HG03139 (cell line): ENCODE measurements at regions not wholly inside any gene's neighbourhood (a gene's known extent, or its start where the extent isn't known, plus 50 kb on each side); places are given as distances from the start of the nearest gene placed in this dataset.
"Not testable (repeated sequence)": the region's sequence is repeated elsewhere in the genome, so short reads cannot be mapped to it uniquely, and the experiment has no call there.

Experiments used
- ATAC-seq: cut with Tn5 transposase; IDR thresholded peaks from one replicate; pipeline ENCODE4 v1.9.1; 2021; ENCODE audit not compliant: unreplicated experiment

DNA sequence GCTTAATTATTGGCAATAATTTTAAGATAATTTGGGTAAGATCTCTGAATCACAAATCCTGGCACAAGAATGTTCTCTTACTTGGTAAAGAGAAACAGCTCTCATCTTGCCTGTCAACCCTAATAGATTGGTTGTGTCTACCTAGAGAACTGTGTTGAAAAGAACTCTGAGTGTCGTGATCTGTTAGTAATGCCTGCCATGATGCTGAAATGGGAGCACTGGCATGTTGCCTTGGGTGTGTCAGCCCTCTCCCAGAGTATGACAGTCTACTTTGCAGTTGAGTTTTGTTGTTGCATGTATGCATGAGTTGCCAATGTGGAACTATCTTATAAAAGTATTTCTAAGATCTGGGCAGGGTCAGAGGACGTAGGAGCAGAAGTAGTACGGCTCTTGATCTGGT is 221.4 kb downstream of the MAF start:
- no peak for ATAC-seq

DNA sequence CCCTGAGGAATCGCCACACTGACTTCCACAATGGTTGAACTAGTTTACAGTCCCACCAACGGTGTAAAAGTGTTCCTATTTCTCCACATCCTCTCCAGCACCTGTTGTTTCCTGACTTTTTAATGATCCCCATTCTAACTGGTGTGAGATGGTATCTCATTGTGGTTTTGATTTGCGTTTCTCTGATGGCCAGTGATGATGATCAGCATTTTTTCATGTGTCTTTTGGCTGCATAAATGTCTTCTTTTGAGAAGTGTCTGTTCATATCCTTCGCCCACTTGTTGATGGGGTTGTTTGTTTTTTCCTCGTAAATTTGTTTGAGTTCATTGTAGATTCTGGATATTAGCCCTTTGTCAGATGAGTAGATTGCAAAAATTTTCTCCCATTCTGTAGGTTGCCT is 223.5 kb downstream of the MAF start:
- not testable (repeated sequence) for ATAC-seq

DNA sequence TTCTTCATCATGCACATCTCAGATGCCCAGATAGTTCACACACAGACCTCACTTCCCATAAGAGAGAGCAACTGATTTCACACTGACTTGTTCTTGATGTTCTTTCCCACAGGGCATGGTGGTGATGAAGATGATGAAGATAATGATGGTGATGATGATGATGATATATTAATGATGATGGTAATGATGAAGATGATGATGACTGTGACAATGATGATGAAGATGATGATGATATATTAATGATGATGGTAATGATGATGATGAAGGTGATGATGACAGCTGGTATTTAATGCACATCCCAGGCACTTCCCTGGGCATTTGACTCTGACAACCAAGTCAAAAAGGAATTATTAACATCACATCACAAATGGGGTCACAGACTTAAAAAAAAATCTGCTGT is 225.2 kb downstream of the MAF start:
- ATAC-seq = no peak

DNA sequence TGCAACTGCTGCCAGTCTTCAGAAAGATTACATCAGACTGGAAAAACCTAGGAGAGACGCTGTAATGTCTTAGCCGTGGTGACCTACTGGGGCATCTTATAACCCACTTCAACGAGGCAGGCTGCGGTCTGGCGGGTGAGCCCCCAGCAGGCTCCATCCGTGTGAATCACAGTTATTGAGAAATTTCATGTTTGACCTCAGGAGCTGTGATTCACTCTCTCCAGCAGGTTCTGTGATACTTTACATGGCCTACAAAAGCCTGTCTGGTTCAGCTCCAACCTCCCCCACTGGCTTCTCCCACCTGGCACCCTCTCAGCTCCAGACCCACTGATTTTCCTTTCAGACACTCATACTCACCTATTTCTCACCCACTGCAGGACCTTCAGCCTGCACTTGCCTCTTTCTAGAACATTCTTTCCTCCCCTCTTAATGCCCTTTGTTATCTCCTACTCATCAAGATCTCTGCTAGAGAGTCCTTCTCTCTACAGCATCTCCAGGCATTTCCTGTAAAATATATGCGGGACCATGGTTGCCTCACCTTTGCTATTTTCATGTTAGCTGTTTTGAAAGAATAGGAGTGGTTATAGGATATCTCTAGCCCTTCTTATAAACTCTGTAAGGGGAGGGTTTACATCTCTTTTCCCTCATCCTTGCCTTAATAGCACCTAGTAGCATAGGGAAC is 227.9 kb downstream of the MAF start:
- no peak for ATAC-seq

DNA sequence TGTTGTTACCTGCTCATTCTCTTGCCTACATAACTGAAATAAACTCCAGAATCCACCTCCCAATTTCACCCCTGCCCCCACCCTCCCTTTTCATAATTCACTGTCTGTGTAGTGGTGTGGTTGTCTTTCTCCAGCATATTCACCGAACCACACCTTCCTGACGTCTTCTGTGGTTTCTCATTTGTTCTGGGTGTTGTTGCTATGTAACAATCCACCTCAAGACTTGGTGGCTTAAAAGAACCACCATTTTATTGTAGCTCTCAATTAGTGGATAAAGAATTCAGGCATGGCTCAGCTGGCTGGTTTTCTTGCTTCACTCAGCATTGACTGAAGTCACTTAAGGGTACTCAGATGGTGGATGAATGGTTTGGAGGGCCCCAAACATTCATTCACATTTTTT is 229.8 kb downstream of the MAF start:
- no peak for ATAC-seq

DNA sequence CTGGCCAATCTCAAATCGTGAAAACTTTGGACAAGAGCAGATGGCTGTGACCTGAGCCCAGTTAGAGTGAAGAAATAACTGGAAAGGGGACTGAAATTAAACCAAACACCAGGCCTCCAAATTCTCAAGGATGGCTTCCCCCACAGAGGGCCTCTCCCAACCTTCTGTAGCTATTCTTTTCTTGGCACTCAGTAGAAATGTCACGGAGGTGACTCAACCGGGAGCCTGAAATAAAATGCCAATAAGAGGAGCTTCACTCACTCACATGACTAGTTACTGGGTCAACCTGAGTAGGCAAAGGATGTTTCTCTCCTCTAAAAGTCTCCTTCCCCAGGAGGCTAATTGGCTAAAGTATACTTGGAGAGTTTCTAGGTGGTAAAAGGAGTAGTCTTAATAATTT is 230.7 kb downstream of the MAF start:
- no peak for ATAC-seq

DNA sequence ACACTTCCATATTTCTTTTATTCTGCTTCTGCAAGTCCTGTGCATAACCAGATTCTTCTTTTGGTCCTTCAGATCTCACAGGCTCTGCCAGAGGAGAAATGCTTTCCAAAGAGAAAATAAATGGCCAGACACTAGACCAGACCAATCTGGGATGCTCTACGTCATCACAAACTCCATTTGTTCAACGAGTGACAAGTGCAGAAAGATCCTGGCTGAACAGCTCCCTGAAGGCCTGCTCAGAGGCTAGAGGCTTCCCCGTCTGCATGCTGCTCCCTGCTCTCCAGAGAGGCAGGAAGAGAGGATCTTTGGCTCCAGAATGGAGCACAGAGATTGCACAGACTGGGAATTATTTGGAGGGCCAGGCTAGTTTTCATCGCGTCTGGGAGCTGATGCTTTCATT is 232.7 kb downstream of the MAF start:
- no peak for ATAC-seq

DNA sequence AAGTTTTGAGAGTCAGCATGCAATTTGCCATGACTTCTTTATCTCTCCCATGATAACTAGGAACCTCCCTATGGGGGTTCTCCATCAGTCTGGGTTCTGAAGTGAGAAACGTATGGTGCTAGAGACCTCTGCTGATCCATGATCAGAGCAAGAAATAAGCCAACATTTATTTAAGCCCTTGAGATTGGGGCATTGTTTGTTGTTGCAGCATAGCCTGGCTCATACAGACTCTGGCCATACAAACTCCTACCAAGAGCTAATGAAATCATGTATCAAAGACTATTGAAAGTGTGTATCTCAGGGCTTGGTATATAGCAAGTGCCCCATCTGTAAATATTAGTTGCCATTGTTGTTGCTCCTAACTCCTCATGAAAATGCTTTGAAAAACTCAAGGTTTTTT is 233.9 kb downstream of the MAF start:
- no peak for ATAC-seq

DNA sequence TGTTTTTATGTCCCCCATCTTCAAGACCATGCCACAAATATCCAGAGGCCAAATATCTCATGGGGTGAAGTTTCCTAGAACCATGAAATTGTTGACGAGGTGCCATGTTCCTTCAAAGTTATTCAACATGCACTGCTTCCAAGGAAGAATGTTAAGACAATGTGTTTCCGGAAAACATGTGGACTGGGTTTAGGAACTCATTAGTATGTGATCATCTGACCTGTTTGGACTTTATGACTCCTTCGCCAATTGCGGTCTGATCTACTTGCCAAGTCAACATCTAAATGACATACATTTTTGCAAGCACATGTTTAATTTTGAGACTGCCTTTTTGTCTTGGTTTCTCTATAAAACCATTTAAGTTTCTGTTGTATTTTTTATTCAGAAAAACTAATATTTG is 234.8 kb downstream of the MAF start:
- ATAC-seq = no peak

DNA sequence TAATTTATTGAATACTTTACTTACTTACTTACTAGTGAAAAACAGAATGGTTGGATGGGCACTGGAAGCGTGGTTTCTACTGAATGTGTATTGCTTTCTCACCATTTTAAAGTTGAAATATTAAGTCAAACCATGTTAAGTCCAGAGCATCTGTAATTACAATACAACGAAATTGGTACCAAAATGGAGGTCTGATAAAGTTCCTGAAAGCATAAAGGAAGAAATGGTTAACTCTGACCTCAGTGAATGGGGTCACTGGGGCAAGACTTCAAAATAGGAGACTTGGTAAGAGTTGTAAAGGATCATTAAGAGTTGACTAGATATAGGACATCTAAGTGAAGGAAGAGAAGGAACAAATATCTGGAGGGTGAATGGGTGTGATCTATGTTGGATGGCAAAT is 237.1 kb downstream of the MAF start:
- ATAC-seq = no peak

DNA sequence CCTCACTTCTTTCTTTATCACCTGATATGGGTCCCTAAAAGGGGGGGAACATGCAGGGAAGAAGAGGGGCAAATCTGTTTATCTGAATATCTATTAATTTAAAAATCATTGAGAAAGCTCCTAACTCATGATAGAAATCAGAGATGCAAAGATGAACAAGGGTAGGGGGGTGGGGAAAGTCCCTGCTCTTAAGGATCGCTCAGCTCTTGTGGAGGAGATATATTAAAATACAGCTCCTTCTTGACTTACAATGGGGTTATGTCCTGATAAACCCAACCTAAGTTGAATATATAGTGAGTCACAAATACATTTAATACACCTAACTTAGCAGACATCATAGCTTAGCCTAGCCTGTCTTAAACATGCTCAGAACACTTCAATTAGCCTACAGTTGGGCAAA is 237.5 kb downstream of the MAF start:
- ATAC-seq = no peak

DNA sequence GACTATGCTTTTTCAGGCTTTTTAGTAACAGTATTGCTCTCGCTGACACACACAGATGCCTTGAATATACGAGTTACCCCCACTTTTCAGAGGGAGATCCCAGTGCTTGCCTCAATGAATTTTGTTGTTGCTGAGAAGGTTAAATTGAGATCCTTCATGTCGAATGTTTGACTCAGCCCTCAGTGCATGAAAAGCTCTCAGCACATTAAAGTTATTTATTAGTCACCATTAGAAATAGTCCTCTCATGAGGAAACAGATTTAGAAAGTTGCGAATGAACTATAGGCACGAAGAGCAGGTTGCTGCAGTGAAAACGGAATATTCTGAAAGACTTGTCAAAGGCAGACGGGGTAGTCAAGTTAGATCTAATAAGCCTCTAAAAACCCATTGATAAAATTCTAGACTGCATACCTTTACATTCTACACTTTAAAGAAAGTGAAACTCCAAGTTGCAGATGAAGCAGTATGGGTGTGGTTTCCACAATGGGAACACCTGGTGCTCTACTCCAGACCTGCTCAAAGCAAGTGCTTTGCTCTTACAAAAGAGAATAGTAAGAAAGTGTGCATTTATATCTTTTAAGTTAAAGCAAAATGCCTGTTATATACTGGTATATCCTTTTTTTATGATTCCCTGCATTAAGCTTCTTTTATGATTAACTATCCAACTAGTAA is 238.1 kb downstream of the MAF start:
- no peak for ATAC-seq

DNA sequence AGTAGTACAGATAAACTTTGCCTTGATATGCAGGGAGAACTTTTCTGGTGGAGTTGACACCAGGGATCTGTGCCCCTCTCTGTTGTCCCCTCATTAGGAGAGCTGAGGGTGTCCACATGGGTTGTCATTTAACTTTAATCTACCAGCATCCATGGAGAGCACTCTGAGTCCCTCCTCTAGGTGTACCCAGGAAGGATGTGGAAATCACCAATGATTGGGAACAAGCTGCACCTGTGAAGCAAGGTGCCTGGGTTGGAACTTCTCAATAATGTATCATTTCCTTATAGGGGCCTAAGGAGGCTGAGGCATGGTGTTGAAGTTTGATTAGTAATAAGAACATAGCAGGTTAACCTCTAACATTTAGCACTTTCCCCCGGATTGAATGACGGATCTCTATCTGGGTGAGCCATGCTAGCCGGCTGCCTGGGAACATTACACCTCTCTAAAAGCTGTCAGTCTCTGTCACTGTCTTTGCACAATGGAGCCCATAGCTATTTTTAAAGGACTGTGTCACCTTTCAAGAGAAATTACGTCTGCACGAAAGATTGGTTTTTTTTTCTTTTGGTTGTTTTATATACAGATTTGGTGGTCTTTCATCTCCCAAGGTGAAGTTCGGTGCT is 239.3 kb downstream of the MAF start:
- ATAC-seq = no peak

DNA sequence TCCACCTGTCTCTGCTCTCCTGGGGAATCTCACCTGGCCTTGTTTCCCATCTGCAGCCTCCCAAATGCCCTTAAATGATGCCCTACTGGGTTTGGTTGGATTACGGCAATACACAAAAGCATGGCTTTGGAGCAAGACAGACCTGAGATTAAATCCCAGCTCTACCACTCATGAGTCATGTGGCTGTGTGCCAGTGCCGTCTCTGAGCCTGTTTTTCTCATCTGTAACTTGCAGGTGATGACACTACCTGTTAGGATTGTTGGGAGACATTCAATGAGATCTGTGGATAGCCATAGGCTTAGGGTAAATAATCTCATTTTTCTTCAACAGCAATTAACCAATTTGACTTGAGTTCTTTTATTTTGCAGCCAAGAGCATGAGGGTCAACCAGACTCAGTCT is 240.3 kb downstream of the MAF start:
- no peak for ATAC-seq

DNA sequence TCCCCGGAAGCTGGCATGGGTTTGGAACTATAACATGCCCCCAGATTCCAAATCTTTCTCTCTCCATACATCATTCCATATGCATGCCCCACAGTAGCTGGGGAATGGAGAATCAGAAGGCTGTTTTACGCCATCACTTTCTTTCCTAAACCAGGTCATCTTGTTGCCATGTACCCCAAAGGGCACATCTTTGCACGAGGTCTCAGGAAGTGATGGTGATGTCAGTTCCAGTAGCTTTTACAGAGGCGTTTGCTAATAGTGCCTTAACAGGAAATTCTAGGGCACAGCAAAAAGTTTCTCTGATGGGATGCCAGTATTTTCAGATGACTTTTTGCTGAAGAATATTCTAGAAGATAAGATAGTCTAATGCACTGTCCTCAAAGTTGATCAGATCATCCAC is 241.5 kb downstream of the MAF start:
- no peak for ATAC-seq

DNA sequence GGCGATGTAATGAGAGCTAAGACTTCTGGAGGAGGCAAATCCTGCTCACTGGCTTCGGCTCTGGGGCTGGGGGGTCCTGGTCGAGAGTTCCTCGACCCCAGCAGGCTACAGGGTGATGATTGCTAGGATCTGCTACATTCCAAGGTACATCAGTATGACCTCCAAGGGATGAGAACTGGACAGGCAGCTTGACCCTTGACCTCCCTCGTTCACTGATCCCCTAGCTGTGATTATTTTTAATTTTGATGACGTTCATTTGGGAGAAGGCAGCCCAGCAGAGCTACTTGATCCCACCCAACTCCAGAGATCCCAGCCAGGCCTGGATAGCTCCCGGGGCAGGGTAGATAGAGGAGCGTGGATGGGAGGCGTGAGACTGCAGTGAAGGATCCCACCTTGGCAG is 242.3 kb downstream of the MAF start:
- ATAC-seq = no peak

DNA sequence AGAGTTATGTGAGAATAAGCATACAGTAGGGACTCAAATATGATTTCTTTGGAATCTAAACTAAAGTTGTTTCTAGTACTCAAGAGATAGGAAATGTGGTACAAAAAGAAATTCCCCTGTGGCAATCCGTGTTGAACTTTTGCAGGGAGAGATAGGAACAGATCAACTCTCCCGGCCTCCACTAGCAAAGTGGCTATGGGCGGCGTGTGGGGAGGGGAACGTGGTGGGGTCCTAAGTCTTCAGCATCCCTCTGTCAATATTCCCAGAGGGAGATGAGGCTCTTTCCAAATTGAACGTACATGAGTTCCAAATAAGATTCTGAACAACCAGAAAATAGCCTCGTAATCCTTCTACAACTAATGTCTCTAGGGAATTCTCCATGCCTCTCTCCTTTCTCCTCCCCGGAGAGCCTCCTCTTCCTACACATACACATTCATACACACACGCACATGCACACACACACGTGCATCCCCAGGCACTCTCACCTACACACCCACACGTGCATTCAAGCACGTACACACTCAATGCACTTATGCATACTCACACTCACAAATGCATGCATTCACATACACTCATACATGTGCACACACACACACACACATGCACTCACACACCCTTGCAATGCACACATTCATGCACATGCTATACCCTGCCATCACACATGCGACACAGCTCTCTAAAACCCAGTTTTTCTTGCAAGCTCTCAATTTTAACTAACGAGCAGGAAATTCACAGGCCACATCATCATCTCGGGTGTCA is 244.8 kb downstream of the MAF start:
- ATAC-seq = no peak

DNA sequence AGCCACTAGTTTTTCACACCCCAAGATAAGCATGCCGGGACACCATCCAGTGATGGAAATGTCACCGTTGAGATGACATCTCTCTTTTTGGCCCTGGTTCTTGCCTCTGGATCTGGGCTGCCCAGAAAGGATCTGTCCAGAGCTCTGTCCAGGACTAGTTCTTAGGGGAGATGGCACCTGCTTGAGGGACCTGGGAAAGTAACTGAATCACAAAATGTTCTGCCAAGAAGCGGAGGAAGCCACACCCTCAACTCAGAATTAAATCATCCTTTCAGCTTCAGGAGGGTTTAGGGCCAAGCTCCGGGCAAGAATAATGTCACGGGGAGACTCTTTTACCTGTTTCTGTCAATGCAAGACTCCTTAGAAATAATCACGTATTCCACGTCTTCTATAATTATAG is 248.6 kb downstream of the MAF start:
- no peak for ATAC-seq

DNA sequence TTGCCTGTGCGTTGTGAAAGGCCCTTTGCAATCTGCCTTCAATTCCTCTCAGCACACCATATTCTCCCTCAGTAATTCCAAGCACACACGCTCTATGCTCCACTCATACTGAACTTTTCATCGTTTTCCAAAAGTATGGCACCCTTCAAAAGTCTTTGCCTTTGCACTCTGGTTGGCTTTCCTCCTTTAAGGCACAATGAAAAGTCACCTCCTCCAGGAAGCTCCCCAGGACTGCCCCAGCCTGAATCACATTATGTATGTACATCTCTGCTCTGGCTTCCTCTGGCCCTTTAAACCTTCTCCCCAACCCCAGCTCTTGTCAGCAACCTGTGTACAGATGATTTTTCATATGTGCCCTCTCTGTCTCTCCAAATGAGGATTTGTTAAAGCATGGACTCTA is 250.7 kb downstream of the MAF start:
- ATAC-seq = no peak

DNA sequence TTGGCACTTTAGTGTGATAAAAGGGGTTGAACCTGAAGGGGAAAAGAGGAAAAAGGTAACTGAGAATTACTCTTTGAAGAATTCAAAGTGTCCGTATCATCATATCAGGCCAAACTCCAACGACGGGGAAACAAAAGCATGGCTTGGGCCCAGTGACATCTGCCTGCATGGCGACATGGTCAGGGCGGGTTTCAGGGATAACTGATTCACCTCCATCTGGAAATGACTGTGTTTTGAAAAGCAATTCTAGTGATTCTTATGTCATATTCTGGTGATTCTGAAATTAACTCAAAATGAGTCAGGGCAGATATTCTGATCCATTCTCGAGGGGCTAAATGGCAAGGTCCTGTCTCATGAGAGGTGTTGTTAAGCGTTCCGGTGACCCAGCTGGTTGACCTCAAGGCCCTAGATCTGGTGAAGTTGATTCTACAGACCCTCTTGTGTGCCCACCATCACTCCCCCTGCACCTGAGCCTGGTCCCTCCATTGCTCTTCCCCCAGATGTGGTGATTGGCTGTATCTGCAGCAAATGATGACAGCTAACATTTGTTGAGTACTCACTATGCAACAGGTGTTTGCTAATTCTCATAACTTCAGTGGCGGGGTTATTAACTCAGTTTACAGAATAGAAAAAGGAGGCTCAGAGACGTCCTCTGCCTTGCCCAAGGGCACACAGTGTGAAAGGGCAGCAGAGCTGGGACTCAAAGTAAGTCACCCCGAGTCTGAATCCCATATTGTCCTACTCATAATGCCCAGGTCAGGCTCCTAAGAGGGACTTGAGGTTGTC is 251.8 kb downstream of the MAF start:
- ATAC-seq = no peak

DNA sequence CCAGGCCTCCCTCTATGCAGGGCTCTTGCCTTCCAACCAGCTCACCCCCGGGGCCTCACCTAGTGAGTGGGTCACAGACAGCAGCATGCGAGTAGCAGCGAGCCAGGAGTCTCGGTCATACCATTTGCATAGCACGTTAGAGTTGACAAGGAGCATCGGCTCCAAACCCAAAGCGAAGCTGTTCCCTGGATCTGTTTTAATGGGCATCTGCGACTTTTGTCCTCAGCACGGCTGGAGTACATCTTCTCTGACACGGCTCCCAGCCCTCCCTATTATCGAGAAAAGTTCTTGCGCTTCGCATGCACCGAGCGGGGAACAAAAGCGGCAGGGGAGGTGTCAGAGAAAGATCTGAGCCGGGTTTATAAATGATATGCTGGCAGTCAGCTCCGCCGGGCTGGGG is 253.3 kb downstream of the MAF start:
- no peak for ATAC-seq
